GM18858 (cell line): ENCODE measurements at regions not wholly inside any gene's neighbourhood (a gene's known extent, or its start where the extent isn't known, plus 50 kb on each side); places are given as distances from the start of the nearest gene placed in this dataset.
"Not testable (repeated sequence)": the region's sequence is repeated elsewhere in the genome, so short reads cannot be mapped to it uniquely, and the experiment has no call there.

ENCODE experiments used
- ATAC-seq: cut with Tn5 transposase; IDR thresholded peaks from one replicate; pipeline ENCODE4 v1.9.1; 2021; ENCODE audit not compliant: unreplicated experiment

DNA sequence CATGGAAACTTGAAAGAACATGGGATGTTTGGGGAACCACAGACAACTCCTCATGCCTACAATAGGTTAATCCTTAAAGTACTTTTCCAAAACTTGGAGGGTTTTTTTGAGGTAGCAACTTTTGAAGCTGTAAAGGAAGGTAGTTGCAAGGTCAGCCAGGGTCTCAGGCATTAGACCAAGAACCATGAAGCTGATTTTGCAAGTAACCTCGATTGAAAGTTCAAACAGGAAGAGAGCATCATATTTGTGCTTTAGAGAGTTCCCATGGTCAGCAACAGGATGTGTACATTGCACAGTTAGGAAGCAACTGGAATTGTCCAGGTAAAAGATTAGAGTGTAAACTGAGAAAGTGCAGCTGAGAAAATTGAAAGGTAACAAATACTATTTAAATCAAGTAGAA, 199.8 kb upstream of the NR2F2 start:
- ATAC-seq, result no peak

DNA sequence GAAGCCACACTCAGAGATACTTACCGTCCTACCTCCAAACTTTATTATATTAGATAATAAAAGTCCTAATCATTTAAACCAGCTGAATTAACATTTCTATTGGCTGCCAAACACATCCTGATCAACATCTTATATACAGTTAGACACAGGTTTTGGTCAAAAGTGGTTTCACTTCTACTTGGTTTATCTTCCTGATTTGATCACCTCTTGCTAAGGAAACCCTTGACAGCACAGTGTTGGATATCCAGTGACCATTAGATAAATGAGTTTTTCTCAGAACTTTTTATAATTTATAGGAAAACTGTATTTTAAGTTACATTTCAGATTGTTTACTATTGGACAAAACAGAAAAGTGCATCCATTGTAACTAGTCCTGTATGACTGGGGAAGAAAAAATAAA, 198.4 kb upstream of the NR2F2 start:
- no peak for ATAC-seq

DNA sequence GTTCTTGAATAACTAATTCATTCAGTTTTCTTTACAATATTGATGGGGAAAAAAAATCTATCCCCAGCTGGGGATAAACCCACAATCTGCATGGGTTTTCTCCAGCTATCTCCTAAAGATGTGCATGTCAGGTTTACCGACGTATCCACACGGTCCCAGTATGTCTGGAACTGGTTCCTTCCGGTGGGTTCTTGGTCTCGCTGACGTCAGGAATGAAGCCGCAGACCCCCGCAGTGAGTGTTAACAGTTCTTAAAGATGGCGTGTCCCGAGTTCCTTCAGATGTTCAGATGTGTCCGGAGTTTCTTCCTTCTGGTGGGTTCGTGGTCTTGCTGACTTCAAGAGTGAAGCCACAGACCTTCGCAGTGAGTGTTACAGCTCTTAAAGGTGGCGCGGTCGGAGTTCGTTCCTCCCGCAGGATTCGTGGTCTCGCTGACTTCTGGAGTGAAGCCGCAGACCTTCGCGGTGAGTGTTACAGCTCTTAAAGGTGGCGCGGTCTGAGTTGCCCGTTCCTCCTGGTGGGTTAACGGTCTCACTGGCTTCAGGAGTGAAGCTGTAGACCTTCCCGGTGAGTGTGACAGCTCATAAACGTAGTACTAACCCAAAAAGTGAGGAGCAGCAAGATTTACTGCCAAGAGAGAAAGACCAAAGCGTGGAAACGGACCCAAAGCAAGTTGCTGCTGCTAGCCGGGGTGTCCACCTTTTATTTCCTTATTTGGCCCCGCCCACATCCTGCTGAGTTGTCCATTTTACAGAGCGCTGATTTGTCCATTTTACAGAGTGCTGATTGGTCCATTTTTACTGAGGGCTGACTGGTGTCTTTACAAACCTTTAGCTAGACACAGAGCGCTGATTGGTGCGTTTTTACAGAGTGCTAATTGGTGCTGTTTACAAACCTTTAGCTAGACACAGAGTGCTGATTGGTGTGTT, 195.1 kb upstream of the NR2F2 start:
- ATAC-seq, result no peak

DNA sequence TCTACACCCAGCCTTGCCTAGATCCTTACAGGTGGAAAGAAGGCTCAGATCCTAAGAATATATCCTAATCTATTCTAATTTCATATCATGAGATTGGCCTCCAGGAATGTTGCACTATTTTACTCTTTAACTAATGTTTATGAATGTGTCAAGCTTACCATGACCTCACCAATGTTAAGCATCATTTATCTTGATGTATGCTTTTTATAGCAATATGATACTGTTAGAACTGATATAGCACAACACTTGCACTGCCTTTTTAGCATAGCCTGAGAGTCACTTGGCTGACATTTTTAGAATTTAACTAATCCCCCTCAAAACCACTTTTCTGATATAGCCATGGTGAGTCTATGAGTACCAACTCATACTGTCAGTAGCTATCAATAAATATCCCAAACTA, 191.5 kb upstream of the NR2F2 start:
- no peak for ATAC-seq

DNA sequence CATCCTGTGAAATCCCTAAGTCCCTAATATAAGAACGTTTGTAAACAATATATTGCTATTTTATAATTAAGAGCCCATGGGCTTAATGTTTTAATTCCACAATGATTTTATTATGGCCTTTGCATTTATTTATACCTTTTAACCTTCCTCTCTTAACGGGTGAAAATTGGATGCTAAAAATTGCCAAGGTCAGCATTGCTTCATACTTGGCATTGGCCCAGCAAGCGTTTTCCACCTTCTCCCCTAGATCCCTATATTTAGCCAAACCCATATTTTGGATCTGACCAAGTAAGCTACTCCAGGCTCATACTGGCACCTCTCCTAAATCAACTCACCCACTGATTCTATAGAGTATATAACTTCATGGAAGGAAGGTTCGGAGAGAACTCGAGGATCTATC, 188.0 kb upstream of the NR2F2 start:
- ATAC-seq, result no peak

DNA sequence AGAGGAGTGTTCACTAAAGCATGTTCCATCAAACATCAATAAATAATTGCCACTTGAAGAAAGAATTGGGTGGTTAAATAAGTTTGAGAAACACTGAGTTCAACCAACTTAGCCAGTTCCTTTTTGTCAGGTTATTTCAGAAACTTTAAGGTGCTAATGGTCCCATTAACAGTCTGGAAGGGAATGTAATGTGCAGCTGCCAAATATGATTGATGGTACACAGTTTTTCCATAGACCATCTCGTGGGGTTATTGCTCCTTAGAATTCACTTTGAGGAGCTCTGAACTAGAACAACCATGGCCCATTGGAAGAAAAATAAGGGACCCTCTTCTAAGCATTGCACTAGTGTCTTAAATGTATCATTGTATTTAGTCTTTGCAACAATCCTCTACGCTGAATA, 185.8 kb upstream of the NR2F2 start:
- ATAC-seq, result no peak

DNA sequence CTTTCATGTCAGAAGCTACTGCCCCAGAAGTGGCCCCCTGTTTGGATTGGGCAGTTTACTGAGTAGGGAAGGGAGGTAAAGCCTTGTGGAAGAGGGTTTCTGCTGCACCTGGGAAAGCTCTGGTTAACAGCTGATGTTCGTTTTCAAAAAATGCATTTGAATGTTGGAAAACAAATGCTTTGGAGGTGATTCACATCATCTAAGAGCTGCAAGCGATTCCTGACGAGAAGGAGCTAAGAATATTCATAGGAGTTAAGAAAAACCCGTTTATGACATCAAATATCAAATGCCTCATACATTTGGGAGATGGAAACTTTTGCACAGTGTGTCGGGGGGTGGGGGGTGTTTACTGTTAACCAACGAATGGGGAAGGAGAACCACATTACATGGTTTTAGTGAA, 183.8 kb upstream of the NR2F2 start:
- ATAC-seq, result no peak

DNA sequence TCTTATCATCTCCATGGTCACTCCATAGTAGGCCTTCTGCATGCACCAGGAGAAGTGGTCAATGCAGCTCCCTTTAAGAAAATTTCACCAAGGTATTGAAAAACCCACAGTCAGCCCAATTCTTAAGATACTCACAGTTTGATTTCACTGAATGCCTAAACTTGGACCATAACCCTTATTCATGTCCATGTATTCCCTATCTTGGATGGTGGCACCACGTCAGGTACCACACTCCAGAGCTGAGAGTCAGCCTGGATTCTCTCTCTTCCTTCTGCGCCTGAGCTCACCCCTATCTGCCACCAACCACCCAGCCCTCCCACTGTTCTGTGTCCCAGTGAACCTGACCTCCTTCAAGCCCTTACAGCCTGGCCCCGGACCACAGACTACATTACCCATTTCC, 183.2 kb upstream of the NR2F2 start:
- no peak for ATAC-seq

DNA sequence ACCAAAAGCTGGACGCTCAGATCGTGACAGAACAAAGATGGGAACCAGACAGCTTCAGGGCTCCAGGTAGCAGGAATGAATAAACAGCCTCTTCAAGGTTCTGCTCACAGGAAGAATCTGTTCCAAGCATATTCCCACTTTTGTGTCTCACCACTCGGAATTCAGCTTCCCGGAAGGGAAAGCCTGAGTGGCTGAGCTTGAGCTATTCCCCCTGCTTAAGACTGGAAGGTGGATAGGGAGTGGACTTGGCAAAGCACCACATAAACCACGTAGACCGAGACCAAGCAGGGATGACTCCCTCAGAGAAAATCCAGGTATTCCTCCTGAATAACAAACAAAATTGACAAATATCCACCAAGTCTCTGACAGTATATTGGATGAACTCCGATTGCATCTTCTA, 180.2 kb upstream of the NR2F2 start:
- ATAC-seq, result no peak

DNA sequence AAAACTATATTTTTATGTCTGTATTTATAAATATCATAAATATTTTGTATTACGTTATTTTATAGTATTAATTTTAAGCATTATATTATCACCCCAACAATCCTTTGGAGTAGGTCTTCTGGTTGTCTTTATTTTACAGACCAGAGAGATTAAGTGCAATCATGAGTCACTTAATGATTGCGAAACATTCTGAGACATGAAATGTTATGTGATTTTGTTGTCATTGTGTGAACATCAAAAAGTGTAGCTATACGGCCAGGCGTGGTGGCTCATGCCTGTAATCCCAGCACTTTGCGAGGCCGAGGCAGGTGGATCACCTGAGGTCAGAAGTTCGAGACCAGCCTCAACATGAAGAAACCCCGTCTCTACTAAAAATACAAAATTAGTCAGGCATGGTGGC, 178.8 kb upstream of the NR2F2 start:
- ATAC-seq, result not testable (repeated sequence)

DNA sequence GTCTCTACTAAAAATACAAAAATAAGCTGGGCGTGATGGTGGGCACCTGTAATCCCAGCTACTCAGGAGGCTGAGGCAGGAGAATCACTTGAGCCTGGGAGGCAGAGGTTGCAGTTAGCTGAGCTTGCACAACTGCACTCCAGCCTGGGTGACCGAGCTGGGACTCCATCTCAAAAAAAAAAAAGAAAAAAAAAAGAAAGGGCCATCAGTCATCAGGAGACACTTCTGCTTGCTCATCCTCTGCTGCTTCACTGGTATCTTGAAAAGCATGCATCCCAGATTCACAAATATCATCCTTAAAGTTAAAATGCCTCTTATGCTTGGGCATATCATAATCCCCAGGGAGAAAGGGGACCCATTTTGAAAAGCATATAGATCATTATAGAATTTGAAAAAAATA, 176.6 kb upstream of the NR2F2 start:
- ATAC-seq, result no peak

DNA sequence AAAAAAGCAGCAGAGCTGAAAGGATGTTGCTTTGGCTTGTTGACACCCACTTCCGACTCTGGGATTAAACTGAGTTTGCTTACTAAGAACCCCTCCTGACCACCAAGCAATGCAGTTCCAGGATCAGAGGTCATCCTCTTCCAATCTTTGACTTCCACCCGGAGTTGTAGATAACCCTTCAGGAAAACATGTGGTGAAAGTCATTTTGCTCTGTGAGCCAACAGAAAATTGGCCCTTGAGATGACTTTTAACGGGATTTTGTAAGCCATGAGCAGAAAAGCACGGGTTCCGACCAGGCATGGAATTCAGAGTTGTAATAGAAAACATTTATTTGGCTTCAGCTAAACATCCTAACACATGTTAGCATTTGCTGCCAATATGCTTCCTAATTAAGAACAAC, 171.6 kb upstream of the NR2F2 start:
- no peak for ATAC-seq

DNA sequence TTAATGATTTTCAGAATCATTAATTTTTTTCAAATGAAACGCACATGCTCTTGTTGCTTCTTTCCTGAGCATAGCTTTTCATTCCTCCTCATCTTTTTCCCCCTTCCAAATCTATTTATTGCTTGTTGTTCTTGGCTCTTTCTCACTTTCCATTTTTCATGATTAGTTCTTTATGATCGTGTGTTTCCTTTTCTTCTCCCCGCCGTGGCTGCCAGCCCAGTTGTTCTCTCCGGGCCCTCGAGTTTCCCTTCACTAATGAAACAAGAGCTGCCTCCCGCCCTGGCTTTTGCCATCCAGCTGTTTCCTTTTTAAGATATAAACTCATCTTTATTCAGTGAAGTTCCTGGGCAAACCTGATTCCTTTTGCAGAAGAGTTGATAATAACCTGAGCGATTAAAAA, 170.2 kb upstream of the NR2F2 start:
- ATAC-seq, result no peak

DNA sequence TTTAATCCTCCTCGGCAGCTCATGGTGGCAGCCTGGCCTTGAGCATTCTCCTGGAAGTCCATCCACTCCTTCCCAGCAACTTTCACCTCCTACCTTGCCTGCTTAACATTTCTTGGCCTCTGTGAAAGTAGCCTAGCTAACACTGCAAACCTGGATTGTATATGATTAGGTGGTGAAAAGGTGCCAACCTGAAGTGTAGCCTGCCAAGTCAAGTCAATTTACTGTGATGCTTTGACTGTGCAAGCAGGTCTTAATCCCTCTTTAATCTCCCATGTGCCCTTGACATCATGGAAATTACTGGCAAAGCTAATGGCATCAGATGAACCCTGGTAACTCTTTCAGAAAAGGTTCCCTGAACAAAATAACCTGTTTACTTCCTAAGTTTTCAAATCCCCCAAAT, 169.7 kb upstream of the NR2F2 start:
- ATAC-seq, result no peak

DNA sequence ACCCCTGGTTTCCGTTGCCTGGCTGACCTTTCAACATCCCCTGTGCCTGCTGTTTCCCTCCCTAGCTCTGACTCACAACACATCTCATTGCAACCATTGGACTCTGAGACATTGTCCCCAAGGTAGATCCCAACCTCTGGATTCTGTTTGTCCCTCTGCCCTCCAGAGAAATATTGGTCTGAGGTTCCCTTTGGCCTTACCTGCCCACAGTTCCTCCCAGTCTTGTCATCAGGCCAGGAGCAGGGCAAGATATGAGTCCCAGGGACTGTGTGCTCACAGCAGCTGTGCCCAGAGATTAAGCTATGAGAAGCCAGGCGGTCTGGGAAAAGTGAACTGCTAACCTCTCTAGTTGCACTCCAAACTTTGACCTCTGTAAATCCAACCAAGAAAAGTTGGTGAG, 168.2 kb upstream of the NR2F2 start:
- no peak for ATAC-seq

DNA sequence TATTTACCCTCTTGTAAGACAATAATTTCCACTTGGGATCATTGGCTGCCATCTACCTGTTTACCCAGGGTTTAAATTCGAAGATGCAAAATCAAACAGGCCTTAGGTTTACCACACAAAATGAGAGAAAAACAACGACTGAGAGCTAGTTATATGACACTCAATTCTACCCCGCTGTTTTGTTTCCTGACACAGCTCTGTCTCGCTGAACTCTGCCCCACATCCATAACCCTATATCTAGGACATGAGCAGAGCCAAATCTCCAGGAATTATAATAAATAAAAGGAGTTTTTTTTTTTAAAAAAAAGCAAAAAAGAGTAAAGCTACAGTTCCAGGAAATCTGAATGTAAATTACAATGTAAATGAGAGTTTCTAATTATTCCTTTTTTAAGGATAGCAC, 165.4 kb upstream of the NR2F2 start:
- ATAC-seq, result no peak

DNA sequence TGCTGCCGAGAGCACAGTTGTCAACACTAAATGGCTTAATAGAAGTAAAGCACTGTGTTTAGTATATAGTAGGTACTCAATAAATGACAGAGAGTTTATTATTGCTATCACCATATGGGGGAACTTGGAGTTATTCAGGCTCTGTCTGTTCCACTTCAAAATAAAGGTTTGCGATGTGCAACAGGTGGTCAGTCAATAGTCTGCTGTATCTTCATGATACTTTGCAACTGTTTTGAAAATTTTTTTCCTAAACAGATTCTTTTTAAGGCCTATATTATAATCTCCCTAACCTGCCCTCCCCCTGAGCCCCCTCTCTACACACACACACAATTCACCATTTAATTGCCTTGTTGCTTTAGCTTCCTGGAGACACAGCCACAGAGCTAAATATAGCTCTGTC, 164.7 kb upstream of the NR2F2 start:
- ATAC-seq, result no peak

DNA sequence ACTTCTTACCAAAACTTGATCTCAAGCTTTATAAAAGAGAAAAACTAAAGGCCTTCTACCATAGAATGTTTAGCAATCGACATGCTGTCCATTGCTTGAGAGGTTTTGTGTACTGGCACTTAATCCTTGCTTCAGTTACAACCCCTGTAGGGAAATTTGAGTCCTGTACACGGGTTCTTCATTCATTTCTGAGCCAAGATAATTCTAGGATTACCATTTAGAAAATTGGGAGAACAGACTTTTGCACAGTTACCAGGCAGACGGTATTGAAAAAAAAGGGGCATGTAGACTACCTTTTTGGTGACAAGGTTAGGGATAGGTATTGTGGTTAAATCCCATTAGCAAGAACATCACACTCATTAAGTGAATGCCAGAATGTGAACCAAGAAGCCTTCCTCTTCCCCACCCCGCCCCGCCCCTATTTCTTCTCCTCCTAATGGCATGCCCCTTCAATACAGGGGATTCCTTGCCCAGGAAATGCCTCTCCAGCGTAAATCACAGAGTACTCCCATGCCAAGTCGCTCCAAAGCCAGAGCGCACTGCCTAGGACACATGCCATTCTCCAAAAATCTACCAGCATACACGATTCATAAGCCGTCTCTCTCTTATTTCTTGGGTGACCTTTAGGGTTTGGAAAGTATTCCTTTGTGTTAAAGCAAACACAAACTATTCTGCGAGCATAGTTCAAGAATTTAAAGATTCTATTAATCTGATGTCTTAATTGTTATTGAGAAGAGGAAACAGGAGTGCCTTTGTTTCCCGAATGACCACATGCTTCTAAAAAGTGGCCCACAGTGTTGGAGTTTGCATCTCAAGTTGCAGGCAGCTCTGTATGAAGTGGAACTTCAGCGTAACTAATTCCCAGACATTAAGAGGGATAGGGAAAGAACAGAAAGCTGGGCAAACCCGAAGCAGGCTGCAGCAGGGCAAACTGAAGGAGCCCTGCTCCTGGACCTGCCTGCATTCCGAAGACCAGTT, 164.0 kb upstream of the NR2F2 start:
- no peak for ATAC-seq

DNA sequence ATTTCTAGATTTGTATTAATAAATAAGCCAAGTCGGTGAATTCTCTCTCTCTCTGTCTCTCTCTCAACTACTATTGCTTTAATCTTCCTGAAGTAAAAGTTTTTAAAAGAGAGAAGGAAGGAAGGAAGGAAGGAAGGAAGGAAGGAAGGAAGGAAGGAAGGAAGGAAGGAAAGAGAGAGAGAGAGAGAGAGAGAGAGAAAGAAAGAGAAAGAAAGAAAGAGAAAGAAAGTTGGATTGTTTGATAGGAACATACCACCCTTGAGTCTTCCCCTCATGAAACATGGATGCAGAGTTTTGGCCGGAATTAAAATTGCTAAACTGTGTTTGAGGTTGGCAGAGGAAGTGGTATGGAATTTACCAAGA, 159.9 kb upstream of the NR2F2 start:
- ATAC-seq, result not testable (repeated sequence)

DNA sequence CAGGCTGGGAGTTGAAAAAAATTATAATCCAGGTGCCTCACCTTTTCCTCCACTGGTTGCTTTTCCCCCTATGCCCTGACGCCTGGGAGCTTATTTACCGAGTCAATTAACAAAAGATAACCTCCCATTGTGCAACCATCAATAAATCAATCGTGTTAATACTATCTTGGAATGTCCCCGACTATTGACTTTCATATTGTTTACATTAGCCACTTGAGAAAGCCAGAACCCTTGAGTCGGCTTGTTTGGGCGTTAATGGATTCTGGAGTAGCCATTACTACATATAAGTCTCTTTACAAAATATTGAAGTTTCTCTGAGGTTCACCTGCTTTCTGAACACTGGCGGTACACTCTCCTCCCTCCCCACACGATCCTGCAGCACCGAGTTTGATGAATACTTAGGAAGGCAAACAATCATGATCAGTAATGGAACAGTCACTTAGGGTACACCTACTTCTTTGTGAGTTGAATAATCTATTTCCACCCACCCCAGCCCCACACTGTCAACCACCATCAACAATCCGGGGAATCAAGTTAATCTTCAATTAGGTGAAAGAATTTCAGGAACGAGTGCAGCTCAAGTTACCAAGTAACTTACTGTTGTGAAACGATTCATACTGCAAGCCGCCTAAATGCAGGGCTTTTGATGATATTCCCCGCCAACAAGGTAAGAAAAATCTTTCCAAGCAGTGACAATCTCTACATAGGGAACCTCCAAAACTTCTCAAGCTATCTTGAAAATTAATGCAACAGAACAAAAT, 159.3 kb upstream of the NR2F2 start:
- ATAC-seq, result no peak

DNA sequence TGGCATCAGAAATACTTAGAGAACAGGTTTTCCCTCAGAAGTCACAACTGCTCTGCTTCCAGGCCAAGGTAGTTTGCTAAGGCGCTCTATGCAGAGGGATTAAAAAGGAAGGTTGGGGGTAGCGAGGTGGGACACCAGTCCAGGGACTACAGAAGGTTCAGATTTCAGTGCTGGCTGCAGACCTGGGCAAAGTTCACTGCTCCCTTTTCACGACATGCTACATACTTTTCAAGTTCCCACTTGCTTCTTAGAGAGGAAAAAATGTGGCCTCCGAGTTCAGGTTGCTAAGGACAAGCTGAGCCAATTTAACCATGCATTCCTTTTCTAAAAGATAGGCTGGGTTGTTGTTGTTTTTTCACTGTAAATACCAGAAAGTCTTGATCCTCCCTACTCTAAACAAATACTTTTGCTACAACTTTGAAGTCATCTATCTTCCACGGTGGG, 158.6 kb upstream of the NR2F2 start:
- ATAC-seq, result no peak
